Body of pancreas (tissue), 4 donors: ENCODE measurements at regions not wholly inside any gene's neighbourhood (a gene's known extent, or its start where the extent isn't known, plus 50 kb on each side); places are given as distances from the start of the nearest gene placed in this dataset.

Source experiments
- POLR2A ChIP-seq, 3 donors: fragments of 450-650 bp; IDR thresholded peaks; one replicate each; pipeline ENCODE4 v1.6.1; 2016; ENCODE audit warnings: antibody characterized with exemption in 3 of 3, mild to moderate bottlenecking in 2 of 3
- TF ChIP-seq, protein P1 (sequence below), 7 experiments: fragments of 450-650 bp in 4 of 7; fragments of 200-600 bp in 3 of 7; sonication (generic) in 3 of 7; IDR thresholded peaks; one replicate each; pipeline ENCODE4 v1.5.1; 2016 to 2019; ENCODE audit warnings: antibody characterized with exemption in 7 of 7

DNA sequence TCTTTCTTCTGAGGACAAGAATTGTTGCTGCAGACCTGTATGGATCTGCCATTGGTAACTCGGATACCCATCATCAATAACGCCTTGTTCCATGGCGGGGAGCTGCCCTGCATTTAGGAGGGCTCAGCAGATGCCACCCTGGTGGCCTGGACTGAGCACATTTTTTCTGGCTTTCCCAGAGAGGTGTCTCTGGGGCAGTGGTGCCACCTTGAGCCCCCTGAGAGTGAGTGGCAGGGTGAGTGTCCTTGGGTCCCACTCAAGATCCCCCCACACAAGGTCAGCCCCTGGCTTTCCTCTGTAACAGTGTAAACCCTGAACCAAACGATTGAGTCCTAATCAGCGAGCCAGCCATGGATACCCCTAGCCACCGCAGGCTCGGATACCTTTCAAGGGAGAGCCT is 258.6 kb downstream of the GLRX3 start:
- no peak for TF ChIP-seq POLR2A (IDR thresholded peaks at IDR 0.05)
- TF ChIP-seq, protein P1, sequence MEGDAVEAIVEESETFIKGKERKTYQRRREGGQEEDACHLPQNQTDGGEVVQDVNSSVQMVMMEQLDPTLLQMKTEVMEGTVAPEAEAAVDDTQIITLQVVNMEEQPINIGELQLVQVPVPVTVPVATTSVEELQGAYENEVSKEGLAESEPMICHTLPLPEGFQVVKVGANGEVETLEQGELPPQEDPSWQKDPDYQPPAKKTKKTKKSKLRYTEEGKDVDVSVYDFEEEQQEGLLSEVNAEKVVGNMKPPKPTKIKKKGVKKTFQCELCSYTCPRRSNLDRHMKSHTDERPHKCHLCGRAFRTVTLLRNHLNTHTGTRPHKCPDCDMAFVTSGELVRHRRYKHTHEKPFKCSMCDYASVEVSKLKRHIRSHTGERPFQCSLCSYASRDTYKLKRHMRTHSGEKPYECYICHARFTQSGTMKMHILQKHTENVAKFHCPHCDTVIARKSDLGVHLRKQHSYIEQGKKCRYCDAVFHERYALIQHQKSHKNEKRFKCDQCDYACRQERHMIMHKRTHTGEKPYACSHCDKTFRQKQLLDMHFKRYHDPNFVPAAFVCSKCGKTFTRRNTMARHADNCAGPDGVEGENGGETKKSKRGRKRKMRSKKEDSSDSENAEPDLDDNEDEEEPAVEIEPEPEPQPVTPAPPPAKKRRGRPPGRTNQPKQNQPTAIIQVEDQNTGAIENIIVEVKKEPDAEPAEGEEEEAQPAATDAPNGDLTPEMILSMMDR (IDR thresholded peaks at IDR 0.05): no peak
